ENCODE measurements at regions not wholly inside any gene's neighbourhood (a gene's known extent, or its start where the extent isn't known, plus 50 kb on each side); places are given as distances from the start of the nearest gene placed in this dataset.
"Not testable (repeated sequence)": the region's sequence is repeated elsewhere in the genome, so short reads cannot be mapped to it uniquely, and the experiment has no call there.

GRCh38 chr4:9702696-9703095, 78.7 kb upstream of the DRD5 start:
- not testable (repeated sequence) for DNase-seq

DNA sequence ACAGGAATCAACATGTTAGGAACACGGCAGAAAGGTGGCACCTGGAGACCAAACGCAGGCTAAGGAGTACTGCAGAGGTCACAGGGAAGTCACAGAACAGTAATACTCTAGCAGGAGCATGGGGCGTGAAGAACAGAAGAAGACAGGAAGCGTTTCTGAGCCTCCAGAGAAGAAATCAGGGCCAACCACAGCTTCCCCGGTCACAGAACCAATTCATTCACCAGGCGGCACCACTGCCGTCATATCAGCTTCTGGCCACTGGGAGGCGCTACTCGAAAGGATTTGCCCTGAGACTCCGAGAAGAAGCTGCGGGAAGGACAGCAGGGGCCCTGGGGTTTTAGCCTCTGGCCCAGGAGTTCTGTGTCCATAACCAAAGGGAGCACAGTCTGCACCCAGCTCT, 78.0 kb upstream of the DRD5 start:
- DNase-seq, result no peak

DNA sequence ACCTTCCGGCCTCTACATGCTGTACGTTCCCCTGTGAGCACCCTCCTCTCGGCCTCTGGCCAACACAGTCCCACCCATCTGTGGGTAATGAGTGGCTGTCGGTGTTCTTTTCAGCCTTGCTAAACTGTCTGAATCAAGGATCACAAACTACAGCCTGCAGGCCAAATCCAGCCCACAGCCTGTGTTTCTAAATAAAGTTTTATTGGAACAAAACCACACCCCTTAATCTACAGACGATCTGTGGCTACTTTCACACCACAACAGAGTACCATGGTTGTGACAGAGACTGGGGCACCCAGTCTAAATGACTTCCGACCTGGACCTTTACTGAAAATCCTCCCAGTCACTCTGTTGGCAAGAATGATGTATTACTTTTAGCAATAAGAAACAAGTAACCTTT, 77.3 kb upstream of the DRD5 start:
- DNase-seq, result not testable (repeated sequence)

DNA sequence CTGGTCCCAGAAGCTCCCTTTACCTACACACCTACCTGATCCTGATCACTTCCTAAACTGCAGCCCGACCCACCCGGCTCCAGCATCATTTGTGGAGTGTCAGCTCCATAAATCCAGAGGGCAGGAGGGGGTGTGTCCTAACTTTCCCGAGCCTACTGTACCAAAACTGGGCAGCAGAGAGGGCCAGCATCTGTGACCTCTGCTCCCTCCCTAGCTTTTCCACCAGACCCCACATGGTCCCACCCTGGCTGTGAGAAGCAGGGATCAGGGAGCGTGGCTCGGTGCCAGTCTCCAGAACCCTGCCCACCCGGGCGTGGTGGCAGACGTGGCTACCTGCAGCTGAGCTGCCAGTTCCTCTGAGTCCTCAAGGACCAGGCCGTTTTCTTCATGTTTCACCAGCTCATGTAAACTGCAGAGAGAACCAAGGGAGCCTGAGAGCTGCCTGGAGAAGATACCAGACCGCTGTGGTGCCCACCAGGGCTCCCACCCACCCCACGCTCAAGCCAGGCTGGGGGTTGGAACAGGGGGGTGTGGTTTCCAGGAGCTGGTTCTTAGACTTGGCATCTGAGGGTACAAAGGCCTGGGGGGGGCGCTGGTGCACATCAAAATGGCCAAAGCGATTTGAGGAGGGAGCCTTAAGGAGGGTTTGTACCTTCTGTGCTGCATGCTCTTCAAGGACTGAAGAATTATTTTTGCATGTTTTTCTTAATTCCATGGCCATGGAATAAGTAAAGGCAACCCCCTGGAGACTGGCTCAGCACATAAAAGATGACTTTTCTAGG, 76.7 kb upstream of the DRD5 start:
- DNase-seq, result no peak

DNA sequence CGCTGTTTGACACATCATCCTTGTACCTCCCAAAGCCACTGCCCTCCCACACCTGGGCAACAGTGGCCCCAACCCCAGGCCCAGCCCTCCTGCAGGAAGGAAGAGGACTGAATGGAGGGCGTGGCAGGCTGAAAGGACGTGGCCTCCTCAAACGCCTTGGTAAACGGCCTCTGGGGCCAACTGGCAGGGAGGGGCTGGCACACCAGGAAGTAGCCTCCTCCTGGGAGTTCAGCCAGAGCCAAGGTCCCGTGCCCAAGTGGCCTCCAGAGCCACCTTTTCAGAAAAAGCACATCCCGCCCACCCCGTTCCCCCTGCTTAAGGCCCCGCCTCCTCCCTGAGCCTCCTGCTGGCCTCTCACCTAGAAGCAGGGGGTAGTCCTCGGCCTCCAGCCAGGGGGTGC, 74.2 kb upstream of the DRD5 start:
- not testable (repeated sequence) for DNase-seq

DNA sequence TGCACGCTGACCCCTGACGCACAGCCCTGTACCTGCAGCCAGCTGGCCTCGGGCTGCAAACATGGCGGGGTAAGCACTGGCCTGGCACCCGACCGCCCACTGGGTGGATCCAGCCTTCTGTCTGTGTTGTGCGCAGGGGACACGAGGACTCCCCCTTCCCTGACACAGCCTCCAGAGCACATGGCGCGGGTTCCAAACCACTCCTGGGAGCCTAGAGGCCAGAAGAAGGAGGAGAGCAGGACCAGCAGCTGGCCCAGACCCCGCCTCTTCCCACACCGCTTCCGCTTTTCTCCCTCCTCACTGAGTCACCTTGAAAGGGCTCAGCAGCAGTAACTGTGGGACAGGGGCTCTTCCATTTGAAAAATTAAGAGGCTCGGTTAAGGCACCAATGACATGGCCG, 73.5 kb upstream of the DRD5 start:
- not testable (repeated sequence) for DNase-seq

DNA sequence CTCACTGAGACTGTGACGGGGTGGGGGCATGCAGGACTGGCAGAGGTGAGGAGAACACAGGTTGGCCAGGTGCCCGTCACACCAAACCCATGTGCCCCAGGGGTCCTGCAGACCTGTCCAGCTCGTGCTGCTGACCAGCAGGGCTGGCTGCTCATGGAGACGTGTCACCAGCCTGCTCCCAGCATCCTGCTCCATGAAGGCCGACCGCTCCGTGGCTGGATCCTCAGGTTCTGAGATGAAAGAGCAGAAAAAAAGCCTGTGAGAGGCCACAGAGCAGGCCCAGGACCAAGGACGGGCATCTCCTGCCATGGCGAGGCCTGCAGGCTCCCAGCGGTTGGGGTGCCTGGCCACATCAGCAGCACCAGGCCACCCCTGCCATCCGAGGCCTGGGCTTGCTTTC, 71.7 kb upstream of the DRD5 start:
- no peak for DNase-seq

DNA sequence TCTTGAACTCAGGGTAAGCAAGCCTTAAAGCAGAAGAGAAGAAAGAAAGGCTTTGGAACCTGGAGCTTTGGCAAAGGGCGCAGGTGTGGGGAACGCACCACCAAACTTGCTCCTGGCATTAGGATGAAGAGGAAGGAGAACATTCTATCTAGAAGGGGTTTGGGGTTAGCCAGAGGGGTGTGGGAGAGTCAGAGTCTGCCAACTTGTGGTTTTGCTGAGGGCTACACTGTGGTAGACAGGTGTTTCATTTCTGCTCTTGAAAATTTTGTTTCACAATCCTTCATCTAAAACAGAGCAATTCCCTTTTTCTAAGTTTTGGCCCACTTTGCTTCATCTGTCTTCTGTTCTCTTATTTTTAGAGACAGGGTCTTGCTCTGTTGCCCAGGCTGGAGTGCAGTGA, 66.2 kb upstream of the DRD5 start:
- DNase-seq, result not testable (repeated sequence)

DNA sequence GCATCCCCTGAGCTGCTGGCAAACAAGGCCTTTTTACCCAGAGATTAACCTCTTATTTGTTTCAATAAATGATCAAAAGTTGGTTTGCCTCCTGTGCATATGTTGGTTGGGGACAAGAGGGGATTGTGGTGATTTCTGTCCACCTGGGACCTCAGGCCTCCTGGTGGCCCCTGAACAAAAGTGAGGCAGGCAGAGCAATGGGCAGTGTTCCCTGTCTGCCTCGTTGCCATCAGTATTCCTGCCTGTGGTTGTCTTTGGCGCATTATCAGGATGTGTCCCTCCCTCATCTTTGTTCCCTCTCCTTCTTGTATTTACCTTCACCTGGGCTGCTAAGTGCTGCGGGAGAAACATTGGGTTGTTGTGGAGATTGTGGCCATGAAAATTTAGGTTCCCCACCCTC, 65.3 kb upstream of the DRD5 start:
- no peak for DNase-seq

- DNase-seq, result not testable (repeated sequence)
Measured at GRCh38 chr4:9718246-9718939, 63.0 kb upstream of the DRD5 start.

- DNase-seq, result not testable (repeated sequence)
Measured at GRCh38 chr4:9722131-9722530, 59.3 kb upstream of the DRD5 start.

Data from renal pelvis (tissue), 1 donor.